BE2C (cell line): ENCODE measurements at regions not wholly inside any gene's neighbourhood (a gene's known extent, or its start where the extent isn't known, plus 50 kb on each side); places are given as distances from the start of the nearest gene placed in this dataset.

Experiments
- DNase-seq: peaks from one replicate; pipeline ENCODE4 v3.0.0-alpha.2; 2020
- H3K27me3 ChIP-seq: fragments of 250-450 bp; sonication (Bioruptor Pico); 2 replicates; pipeline ENCODE4 v1.5.1; 2020; ENCODE audit warnings: mild to moderate bottlenecking
- H3K36me3 ChIP-seq: fragments of 250-450 bp; sonication (Bioruptor Pico); 2 replicates; pipeline ENCODE4 v1.5.1; 2020; ENCODE audit warnings: mild to moderate bottlenecking
- H3K4me1 ChIP-seq: fragments of 250-450 bp; sonication (Bioruptor Pico); 2 replicates; pipeline ENCODE4 v1.5.1; 2020
- H3K4me3 ChIP-seq: 2 replicates; pipeline ENCODE4 v1.5.1; 2011; ENCODE audit warnings: low read depth, low read length
- H3K9me3 ChIP-seq: fragments of 250-450 bp; sonication (Bioruptor Pico); 2 replicates; pipeline ENCODE4 v1.5.1; 2020
- CTCF ChIP-seq: IDR thresholded peaks from 2 replicates; pipeline ENCODE4 v1.5.1; 2012; ENCODE audit warnings: mild to moderate bottlenecking, low read depth, low read length

- H3K9me3 ChIP-seq, result no peaks in the 10 kb centered on the region
- no peak for DNase-seq
- no peaks in the 10 kb centered on the region for H3K27me3 ChIP-seq
- TF ChIP-seq CTCF, result no peak
- no peaks in the 10 kb centered on the region for H3K36me3 ChIP-seq
- H3K4me3 ChIP-seq, result no peak overlapping the region
- H3K4me1 ChIP-seq, result peaks cover 15% of the 10 kb centered on the region
These were observed 109.4 kb downstream of the ZFP36L2 start for GRCh38 chr2:43116988-43117387.

- no peaks in the 10 kb centered on the region for H3K27me3 ChIP-seq
- H3K36me3 ChIP-seq, result no peaks in the 10 kb centered on the region
- peaks cover 15% of the 10 kb centered on the region for H3K4me1 ChIP-seq
- no peak for DNase-seq
- H3K9me3 ChIP-seq, result no peaks in the 10 kb centered on the region
- no peak overlapping the region for H3K4me3 ChIP-seq
- TF ChIP-seq CTCF, result no peak
These were observed 110.5 kb downstream of the ZFP36L2 start for GRCh38 chr2:43115881-43116280.

- no peaks in the 10 kb centered on the region for H3K27me3 ChIP-seq
- TF ChIP-seq CTCF, result no peak
- H3K9me3 ChIP-seq, result no peaks in the 10 kb centered on the region
- DNase-seq, result peak; percentile 38
- no peaks in the 10 kb centered on the region for H3K36me3 ChIP-seq
- H3K4me3 ChIP-seq, result no peak overlapping the region
- peaks cover 15% of the 10 kb centered on the region for H3K4me1 ChIP-seq
These were observed 112.2 kb downstream of the ZFP36L2 start for GRCh38 chr2:43114210-43114609.

- no peaks in the 10 kb centered on the region for H3K27me3 ChIP-seq
- H3K4me3 ChIP-seq, result no peak overlapping the region
- H3K36me3 ChIP-seq, result no peaks in the 10 kb centered on the region
- no peak for TF ChIP-seq CTCF
- DNase-seq, result no peak
- H3K9me3 ChIP-seq, result no peaks in the 10 kb centered on the region
- peaks cover 15% of the 10 kb centered on the region for H3K4me1 ChIP-seq
These were observed 114.4 kb downstream of the ZFP36L2 start for GRCh38 chr2:43111788-43112554.

GRCh38 chr2:43110442-43110871 lies 115.9 kb downstream of the ZFP36L2 start:
- Histone ChIP-seq H3K27me3 (no peaks in the 10 kb centered on the region), H3K4me3 (no peak overlapping the region), H3K4me1 (peaks cover 15% of the 10 kb centered on the region), H3K36me3 (no peaks in the 10 kb centered on the region), H3K9me3 (no peaks in the 10 kb centered on the region)
- DNase-seq, result no peak
- TF ChIP-seq CTCF, result no peak

GRCh38 chr2:43109261-43109743 lies 117.1 kb downstream of the ZFP36L2 start:
- no peak overlapping the region for H3K4me3 ChIP-seq
- H3K27me3 ChIP-seq, result no peaks in the 10 kb centered on the region
- DNase-seq, result no peak
- H3K36me3 ChIP-seq, result no peaks in the 10 kb centered on the region
- no peaks in the 10 kb centered on the region; the same call in 1 of the 2 replicates for H3K9me3 ChIP-seq
- no peak for TF ChIP-seq CTCF
- peaks cover 13% of the 10 kb centered on the region for H3K4me1 ChIP-seq
